ENCODE measurements at regions not wholly inside any gene's neighbourhood (a gene's known extent, or its start where the extent isn't known, plus 50 kb on each side); places are given as distances from the start of the nearest gene placed in this dataset.

DNA sequence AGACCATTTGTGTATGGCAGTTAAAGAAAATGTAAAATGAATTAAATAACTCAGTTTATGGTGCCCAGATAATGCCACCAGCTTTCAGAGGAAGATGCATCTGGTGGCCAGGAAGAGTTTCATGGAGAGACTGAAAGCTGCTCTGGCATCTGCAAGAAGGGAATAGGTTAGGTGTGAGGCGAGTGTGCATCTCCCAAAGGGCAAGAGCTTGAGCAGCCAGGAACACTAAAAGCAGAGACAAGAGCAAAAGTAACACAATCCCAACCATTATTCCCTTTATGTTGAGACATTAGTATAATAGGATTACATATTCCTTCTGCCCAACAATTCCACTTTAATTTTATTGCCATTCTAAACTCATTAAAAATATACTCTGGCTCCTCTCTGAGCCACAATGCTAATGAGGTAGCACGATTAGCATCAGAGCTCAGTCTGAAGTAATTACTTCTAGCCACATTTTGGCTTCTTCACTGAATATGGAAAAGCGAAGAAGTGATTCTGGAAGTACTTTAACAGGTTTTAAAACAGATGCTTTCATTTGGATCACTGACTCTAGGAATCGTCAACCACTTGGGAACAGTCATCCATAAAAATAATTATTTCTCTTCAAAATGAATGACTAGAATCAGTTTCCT, 309.4 kb upstream of the TMTC1 start:
- H3K27me3 ChIP-seq: no peaks in the 10 kb centered on the region
- TF ChIP-seq, protein P1, sequence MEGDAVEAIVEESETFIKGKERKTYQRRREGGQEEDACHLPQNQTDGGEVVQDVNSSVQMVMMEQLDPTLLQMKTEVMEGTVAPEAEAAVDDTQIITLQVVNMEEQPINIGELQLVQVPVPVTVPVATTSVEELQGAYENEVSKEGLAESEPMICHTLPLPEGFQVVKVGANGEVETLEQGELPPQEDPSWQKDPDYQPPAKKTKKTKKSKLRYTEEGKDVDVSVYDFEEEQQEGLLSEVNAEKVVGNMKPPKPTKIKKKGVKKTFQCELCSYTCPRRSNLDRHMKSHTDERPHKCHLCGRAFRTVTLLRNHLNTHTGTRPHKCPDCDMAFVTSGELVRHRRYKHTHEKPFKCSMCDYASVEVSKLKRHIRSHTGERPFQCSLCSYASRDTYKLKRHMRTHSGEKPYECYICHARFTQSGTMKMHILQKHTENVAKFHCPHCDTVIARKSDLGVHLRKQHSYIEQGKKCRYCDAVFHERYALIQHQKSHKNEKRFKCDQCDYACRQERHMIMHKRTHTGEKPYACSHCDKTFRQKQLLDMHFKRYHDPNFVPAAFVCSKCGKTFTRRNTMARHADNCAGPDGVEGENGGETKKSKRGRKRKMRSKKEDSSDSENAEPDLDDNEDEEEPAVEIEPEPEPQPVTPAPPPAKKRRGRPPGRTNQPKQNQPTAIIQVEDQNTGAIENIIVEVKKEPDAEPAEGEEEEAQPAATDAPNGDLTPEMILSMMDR (IDR thresholded peaks at IDR 0.05; ENCODE audit: low read depth, low read length): no peak

DNA sequence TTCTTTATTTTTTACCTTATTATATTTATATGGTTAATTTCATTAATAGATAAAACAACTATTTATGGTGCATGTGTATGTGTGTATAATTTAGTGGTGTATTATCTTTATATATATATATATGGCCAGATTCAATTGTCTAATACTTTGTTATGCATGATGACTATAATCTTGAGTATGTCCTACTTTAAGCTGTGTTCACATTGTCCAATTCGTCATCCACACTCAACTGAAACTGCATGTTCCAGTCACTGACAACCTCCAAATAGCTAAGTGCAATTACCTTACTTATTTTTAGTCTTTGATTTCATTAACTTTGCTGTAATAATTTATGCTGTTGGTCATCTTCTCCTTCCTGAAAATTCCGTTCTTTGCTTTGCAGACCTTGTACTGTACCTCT, 306.5 kb upstream of the TMTC1 start:
- TF ChIP-seq, protein P1 (IDR thresholded peaks at IDR 0.05; ENCODE audit: low read depth, low read length): no peak
- Histone ChIP-seq H3K4me3 (ENCODE audit: low read depth, low read length) (no peak overlapping the region), H3K27me3 (no peaks in the 10 kb centered on the region), H3K4me1 (no peaks in the 10 kb centered on the region), H3K9me3 (no peaks in the 10 kb centered on the region), H3K36me3 (no peaks in the 10 kb centered on the region)
- no peak for DNase-seq

More for the DNA sequence above, 309.4 kb upstream of the TMTC1 start:
- Histone ChIP-seq H3K4me3 (ENCODE audit: low read depth, low read length) (no peak overlapping the region), H3K4me1 (no peaks in the 10 kb centered on the region), H3K9me3 (no peaks in the 10 kb centered on the region), H3K36me3 (no peaks in the 10 kb centered on the region)
- no peak for DNase-seq

DNA sequence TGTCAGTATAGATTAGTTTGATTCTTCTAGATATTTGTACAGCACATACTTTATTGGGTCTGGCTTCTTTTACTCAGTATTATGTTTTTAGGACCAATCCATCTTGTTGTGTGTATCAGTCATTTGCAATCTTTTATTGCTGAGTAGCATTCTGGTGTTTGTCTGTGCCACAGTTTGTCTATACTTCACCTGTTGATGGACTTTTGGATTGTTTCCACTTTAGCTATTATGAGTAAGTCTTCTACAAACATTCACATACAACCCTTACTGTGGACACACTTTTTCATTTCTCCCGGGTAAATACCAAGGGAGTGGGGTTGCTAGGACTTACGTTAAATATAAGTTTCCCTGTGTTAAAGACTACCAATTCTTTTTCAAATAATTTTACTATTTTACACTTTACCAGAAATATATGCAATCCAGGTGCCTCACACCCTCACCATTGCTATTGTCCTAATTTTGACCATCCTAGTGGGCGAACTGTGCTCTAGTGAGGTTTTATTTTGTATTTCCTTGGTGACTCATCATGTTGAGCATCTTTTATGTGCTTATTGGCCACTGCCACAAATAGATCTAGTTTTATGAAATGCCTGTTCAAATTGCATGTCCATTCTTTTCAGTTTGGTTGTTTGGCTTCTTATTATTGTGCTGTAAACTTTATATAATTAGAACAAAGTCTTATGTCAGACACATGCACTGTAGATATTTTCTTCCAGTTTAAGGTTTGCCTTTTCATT, 304.7 kb upstream of the TMTC1 start:
- no peak for DNase-seq
- Histone ChIP-seq H3K4me1 (no peaks in the 10 kb centered on the region), H3K4me3 (ENCODE audit: low read depth, low read length) (no peak overlapping the region), H3K36me3 (no peaks in the 10 kb centered on the region), H3K27me3 (no peaks in the 10 kb centered on the region), H3K9me3 (no peaks in the 10 kb centered on the region)
- TF ChIP-seq, protein P1 (IDR thresholded peaks at IDR 0.05; ENCODE audit: low read depth, low read length): no peak

DNA sequence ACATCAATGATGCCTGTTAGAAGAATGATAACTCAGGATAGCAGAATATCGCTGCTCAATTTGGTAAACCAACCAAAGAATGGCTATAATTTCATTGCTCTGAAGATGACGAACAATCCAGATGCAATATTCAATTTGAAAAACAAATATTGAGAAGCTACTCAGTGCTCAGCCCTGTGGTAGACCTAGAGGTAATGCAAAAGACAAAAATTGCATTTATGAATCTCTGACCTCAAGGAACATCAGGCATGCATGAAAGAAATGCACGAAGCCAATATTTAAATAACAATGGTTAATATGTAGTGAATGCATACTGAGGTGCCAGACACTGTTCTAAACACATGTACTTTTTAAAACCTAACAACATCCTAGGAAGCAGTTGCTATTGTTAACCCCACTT, 298.6 kb upstream of the TMTC1 start:
- Histone ChIP-seq H3K4me3 (ENCODE audit: low read depth, low read length) (no peak overlapping the region), H3K36me3 (no peaks in the 10 kb centered on the region), H3K9me3 (no peaks in the 10 kb centered on the region), H3K4me1 (no peaks in the 10 kb centered on the region), H3K27me3 (no peaks in the 10 kb centered on the region)
- DNase-seq: no peak
- TF ChIP-seq, protein P1 (IDR thresholded peaks at IDR 0.05; ENCODE audit: low read depth, low read length): no peak

DNA sequence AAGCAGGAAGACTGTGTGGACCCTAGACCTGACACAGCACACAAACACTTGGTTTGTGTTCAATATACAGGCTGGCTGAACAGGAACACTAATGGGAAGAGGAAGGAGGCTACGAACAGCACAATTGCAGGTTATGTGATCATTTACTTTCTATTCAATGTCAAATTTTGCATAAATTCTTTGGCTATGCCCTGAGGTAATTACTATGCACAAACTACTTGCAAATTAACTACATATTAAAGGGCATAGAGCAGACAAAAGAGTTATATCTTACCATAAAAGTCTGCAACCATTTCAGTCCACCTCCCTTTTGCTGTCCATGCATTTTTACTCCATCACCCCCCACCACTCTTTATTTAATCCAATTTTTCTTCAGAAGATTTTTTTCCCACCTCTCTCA, 291.2 kb upstream of the TMTC1 start:
- no peaks in the 10 kb centered on the region for H3K36me3 ChIP-seq
- H3K9me3 ChIP-seq: no peaks in the 10 kb centered on the region
- no peak for DNase-seq

More for the DNA sequence above, 291.2 kb upstream of the TMTC1 start:
- TF ChIP-seq, protein P1 (IDR thresholded peaks at IDR 0.05; ENCODE audit: low read depth, low read length): no peak
- H3K4me1 ChIP-seq: no peaks in the 10 kb centered on the region
- no peaks in the 10 kb centered on the region for H3K27me3 ChIP-seq
- H3K4me3 ChIP-seq (ENCODE audit: low read depth, low read length): no peak overlapping the region

Measured in BE2C (cell line).